GM23338 (cell line): ENCODE measurements at regions not wholly inside any gene's neighbourhood (a gene's known extent, or its start where the extent isn't known, plus 50 kb on each side); places are given as distances from the start of the nearest gene placed in this dataset.

Experiments
- ATAC-seq: fragments of 200-7000 bp; cut with Tn5 transposase; 3 replicates; pipeline ENCODE4 v1.9.1; 2020
- DNase-seq: peaks from one replicate; pipeline ENCODE4 v3.0.0-alpha.2; 2015; ENCODE audit warnings: low spot score
- H2AFZ ChIP-seq: fragments of 200-600 bp; sonication (generic); 2 replicates; pipeline ENCODE4 v1.8.0; 2016; ENCODE audit warnings: antibody characterized with exemption, mild to moderate bottlenecking, moderate library complexity
- H3F3A ChIP-seq: fragments of 200-600 bp; sonication (generic); replicated peaks from 2 replicates; pipeline ENCODE4 v1.8.0; 2017; ENCODE audit warnings: antibody characterized with exemption, mixed run types, low read depth
- H3K27ac ChIP-seq: fragments of 200-600 bp; sonication (generic); 2 replicates; pipeline ENCODE4 v1.6.1; 2016; ENCODE audit warnings: low read depth
- H3K27me3 ChIP-seq: fragments of 200-600 bp; sonication (generic); 2 replicates; pipeline ENCODE4 v1.8.0; 2016; ENCODE audit warnings: mild to moderate bottlenecking, mixed run types, moderate library complexity; ENCODE audit not compliant: insufficient read depth
- H3K36me3 ChIP-seq: fragments of 200-600 bp; sonication (generic); 2 replicates; pipeline ENCODE4 v1.8.0; 2016; ENCODE audit warnings: mild to moderate bottlenecking; ENCODE audit not compliant: insufficient read depth
- H3K4me1 ChIP-seq: fragments of 200-600 bp; sonication (generic); 2 replicates; pipeline ENCODE4 v1.8.0; 2016; ENCODE audit warnings: mild to moderate bottlenecking, moderate library complexity; ENCODE audit not compliant: insufficient read depth
- H3K4me2 ChIP-seq: fragments of 200-600 bp; sonication (generic); 2 replicates; pipeline ENCODE4 v1.7.1; 2017; ENCODE audit warnings: mixed run types
- H3K4me3 ChIP-seq: fragments of 200-600 bp; sonication (generic); 2 replicates; pipeline ENCODE4 v1.6.1; 2016; ENCODE audit warnings: mixed run types
- H3K79me2 ChIP-seq: fragments of 200-600 bp; sonication (generic); replicated peaks from 2 replicates; pipeline ENCODE4 v1.8.0; 2017; ENCODE audit warnings: mild to moderate bottlenecking; ENCODE audit not compliant: insufficient read depth
- H3K9me2 ChIP-seq: fragments of 200-600 bp; sonication (generic); 2 replicates; pipeline ENCODE4 v1.8.0; 2017; ENCODE audit not compliant: insufficient read depth
- H4K20me1 ChIP-seq: fragments of 200-600 bp; sonication (generic); replicated peaks from 2 replicates; pipeline ENCODE4 v1.8.0; 2017; ENCODE audit warnings: mild to moderate bottlenecking; ENCODE audit not compliant: insufficient read depth
- H3K27ac Mint-ChIP-seq: 2 replicates; pipeline ENCODE4 v1.8.0; 2020; ENCODE audit warnings: inconsistent platforms, mild to moderate bottlenecking, moderate library complexity, mixed read lengths
- H3K27me3 Mint-ChIP-seq: 3 replicates; pipeline ENCODE4 v1.8.0; 2022; ENCODE audit warnings: low read depth, mild to moderate bottlenecking, moderate library complexity, mixed read lengths, inconsistent platforms; ENCODE audit not compliant: insufficient read depth, poor library complexity
- H3K36me3 Mint-ChIP-seq: 3 replicates; pipeline ENCODE4 v1.8.0; 2021; ENCODE audit warnings: low read depth, mild to moderate bottlenecking, inconsistent platforms, moderate library complexity, mixed read lengths
- H3K4me1 Mint-ChIP-seq: 3 replicates; pipeline ENCODE4 v1.8.0; 2020; ENCODE audit warnings: mild to moderate bottlenecking, inconsistent platforms, mixed read lengths
- H3K4me3 Mint-ChIP-seq: 3 replicates; pipeline ENCODE4 v1.8.0; 2021; ENCODE audit warnings: moderate library complexity, mild to moderate bottlenecking, inconsistent platforms, mixed read lengths
- H3K9me3 Mint-ChIP-seq: 3 replicates; pipeline ENCODE4 v1.8.0; 2020; ENCODE audit warnings: moderate library complexity, mild to moderate bottlenecking, inconsistent platforms, mixed read lengths
- EZH2phosphoT487 ChIP-seq: fragments of 200-600 bp; sonication (generic); IDR thresholded peaks from one replicate; pipeline ENCODE4 v1.8.1; 2018; ENCODE audit warnings: antibody characterized with exemption; ENCODE audit not compliant: unreplicated experiment
- JUNB ChIP-seq: IDR thresholded peaks from one replicate; pipeline ENCODE4 v1.6.1; 2016; ENCODE audit warnings: antibody characterized with exemption; ENCODE audit not compliant: unreplicated experiment
- ZNF331 ChIP-seq: fragments of 250-450 bp; sonication (Bioruptor Pico); IDR thresholded peaks from 2 replicates; pipeline ENCODE4 v1.5.0; 2020; ENCODE audit warnings: low read depth, mild to moderate bottlenecking, moderate library complexity
- ZNF462 ChIP-seq: fragments of 250-450 bp; sonication (Bioruptor Pico); IDR thresholded peaks from 2 replicates; pipeline ENCODE4 v1.5.0; 2020; ENCODE audit warnings: mild to moderate bottlenecking, moderate library complexity
- TF ChIP-seq, protein P1 (sequence below): IDR thresholded peaks from 2 replicates; pipeline ENCODE4 v1.6.1; 2016; ENCODE audit warnings: antibody characterized with exemption

- no peaks in the 10 kb centered on the region for H3K79me2 ChIP-seq
- no peaks in the 10 kb centered on the region for H4K20me1 ChIP-seq
- H3K36me3 ChIP-seq, result no peaks in the 10 kb centered on the region; the same call in 1 of the 2 replicates
- Mint-ChIP-seq H3K4me1 (no peaks in the 10 kb centered on the region), H3K36me3 (no peaks in the 10 kb centered on the region), H3K4me3 (no peak overlapping the region), H3K27me3 (peaks cover 2% of the 10 kb centered on the region), H3K9me3 (peaks cover 11% of the 10 kb centered on the region; the same call in 2 of the 3 replicates), H3K27ac (no peak overlapping the region)
- H3K4me3 ChIP-seq, result no peak overlapping the region
- DNase-seq, result no peak
- TF ChIP-seq, protein P1, sequence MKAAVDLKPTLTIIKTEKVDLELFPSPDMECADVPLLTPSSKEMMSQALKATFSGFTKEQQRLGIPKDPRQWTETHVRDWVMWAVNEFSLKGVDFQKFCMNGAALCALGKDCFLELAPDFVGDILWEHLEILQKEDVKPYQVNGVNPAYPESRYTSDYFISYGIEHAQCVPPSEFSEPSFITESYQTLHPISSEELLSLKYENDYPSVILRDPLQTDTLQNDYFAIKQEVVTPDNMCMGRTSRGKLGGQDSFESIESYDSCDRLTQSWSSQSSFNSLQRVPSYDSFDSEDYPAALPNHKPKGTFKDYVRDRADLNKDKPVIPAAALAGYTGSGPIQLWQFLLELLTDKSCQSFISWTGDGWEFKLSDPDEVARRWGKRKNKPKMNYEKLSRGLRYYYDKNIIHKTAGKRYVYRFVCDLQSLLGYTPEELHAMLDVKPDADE, result no peak
- TF ChIP-seq EZH2phosphoT487 (no peak), ZNF331 (CRISPR knock-in tag) (no peak), ZNF462 (CRISPR knock-in tag) (no peak), JUNB (no peak)
- no peaks in the 10 kb centered on the region for H3F3A ChIP-seq
- H2AFZ ChIP-seq, result no peak overlapping the region
- H3K27me3 ChIP-seq, result no peaks in the 10 kb centered on the region
- ATAC-seq, result no peak
- H3K9me2 ChIP-seq, result no peaks in the 10 kb centered on the region
- H3K4me2 ChIP-seq, result no peak overlapping the region
- no peaks in the 10 kb centered on the region for H3K4me1 ChIP-seq
- no peak overlapping the region for H3K27ac ChIP-seq
Observed at GRCh38 chr15:31745841-31746240, 284.5 kb upstream of the CHRNA7 start.
